H1 (cell line): ENCODE measurements at regions not wholly inside any gene's neighbourhood (a gene's known extent, or its start where the extent isn't known, plus 50 kb on each side); places are given as distances from the start of the nearest gene placed in this dataset.

Experiments
- CTCF ChIP-seq, 3 experiments: IDR thresholded peaks; 1 replicate in 2 of 3; 2 replicates in 1 of 3; pipeline versions ENCODE4 v1.5.1 to v1.6.1; 2011; ENCODE audit warnings: low read length in 3 of 3, mild to moderate bottlenecking in 3 of 3, inconsistent platforms in 2 of 3, low read depth in 1 of 3, moderate library complexity in 1 of 3; ENCODE audit not compliant: insufficient read depth in 1 of 3; ENCODE audit errors: control extremely low read depth in 1 of 3
- POLR2A ChIP-seq, 2 experiments: IDR thresholded peaks; 1 replicate in 1 of 2; 2 replicates in 1 of 2; pipeline ENCODE4 v1.6.1; 2011; ENCODE audit warnings: low read depth in 2 of 2, low read length in 2 of 2, mild to moderate bottlenecking in 2 of 2; ENCODE audit errors: control extremely low read depth in 1 of 2
- POLR2AphosphoS5 ChIP-seq: IDR thresholded peaks from 2 replicates; pipeline ENCODE4 v1.6.1; 2011; ENCODE audit warnings: low read depth, low read length

GRCh38 chr14:84433961-84434360, 1096.0 kb upstream of the FLRT2 start:
- no peak for TF ChIP-seq POLR2A (IDR thresholded peaks at IDR 0.05; ENCODE audit: control extremely low read depth in 1 of 2, low read depth in 2 of 2, low read length in 2 of 2)
- no peak for TF ChIP-seq POLR2AphosphoS5
- no peak for TF ChIP-seq CTCF (IDR thresholded peaks at IDR 0.05; ENCODE audit: control extremely low read depth in 1 of 3, insufficient read depth in 1 of 3, low read depth in 1 of 3, low read length in 3 of 3)
